ENCODE measurements at regions not wholly inside any gene's neighbourhood (a gene's known extent, or its start where the extent isn't known, plus 50 kb on each side); places are given as distances from the start of the nearest gene placed in this dataset.

DNA sequence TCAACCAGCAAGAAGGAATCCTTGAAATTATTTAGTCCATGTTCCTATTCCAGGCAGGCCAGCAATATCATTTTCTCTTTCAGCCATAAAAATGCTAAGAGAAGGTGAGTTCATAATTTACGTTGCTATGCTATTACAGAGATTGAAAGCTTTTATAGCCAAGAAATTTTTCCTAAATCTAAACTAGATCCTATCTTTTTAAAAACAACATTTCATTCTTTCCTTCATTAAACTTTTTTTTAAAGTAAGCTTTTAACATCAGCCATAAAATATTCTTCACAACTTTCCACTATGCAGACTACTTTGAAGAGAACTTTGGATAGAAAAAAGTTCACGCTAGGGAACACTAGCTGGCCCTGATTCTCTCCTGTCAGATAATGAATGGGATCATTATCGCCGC, 159.8 kb downstream of the RPS12 start:
- H3K36me3 ChIP-seq (ENCODE audit: control insufficient read depth in 2 of 2, extremely low read depth in 1 of 2, insufficient read depth in 1 of 2, low read length in 1 of 2) = no peaks in the 10 kb centered on the region
- peaks cover 0 to 4% of the 10 kb centered on the region in 2 experiments for H3K27me3 ChIP-seq (replicated peaks in 1 of 2; ENCODE audit: control insufficient read depth in 2 of 2, extremely low read depth in 1 of 2, insufficient read depth in 2 of 2, low read length in 1 of 2)
- H3K27ac ChIP-seq (ENCODE audit: low read length) = no peak overlapping the region
- ATAC-seq (replicated peaks in 1 of 4) = no peak
- H3K36me3 Mint-ChIP-seq = no peaks in the 10 kb centered on the region
- POLR2A ChIA-PET = no interaction called here
- WGBS (ENCODE audit: insufficient coverage) = 80% methylated on average over 2 of the region's 4 CpGs
- no peak for DNase-seq
- CTCF ChIA-PET = no interaction called here
- H3K27ac Mint-ChIP-seq = no peak overlapping the region
- no peaks in the 10 kb centered on the region for H3K9me3 ChIP-seq
- H3K4me3 Mint-ChIP-seq = no peak overlapping the region
- H3K9me3 Mint-ChIP-seq = no peaks in the 10 kb centered on the region
- H3K4me1 Mint-ChIP-seq = no peaks in the 10 kb centered on the region
- no peaks in the 10 kb centered on the region for H3K4me1 ChIP-seq (ENCODE audit: control insufficient read depth in 1 of 2, extremely low read depth in 1 of 2, insufficient read depth in 2 of 2, low read length in 2 of 2)
- H3K27me3 Mint-ChIP-seq = peaks cover 9 to 21% of the 10 kb centered on the region in 2 donors
- H3K4me3 ChIP-seq (ENCODE audit: control insufficient read depth in 1 of 2, extremely low read depth in 1 of 2, low read length in 1 of 2) = no peak overlapping the region

DNA sequence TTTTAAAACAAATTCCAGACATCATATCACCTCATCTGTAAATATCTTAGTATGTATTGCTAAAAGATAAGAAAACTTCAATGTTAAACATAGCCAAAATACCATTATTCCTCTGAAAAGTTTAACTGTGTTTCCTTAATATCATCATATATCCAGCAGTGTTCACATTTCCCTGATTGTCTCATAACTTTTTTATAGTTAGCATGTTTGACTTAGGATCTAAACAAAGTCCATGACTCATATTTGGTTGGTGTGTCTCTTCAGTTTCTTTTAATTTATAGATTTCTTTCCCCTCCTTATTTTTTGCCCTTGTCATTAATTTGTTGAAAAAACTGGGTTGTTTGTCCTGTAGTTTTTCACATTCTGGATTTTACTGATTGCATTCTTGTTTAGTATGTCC, 163.0 kb downstream of the RPS12 start:
- POLR2A ChIA-PET = no interaction called here
- no peak for DNase-seq
- ATAC-seq (replicated peaks in 1 of 4) = no peak
- no peaks in the 10 kb centered on the region for H3K27me3 ChIP-seq (replicated peaks in 1 of 2; ENCODE audit: control insufficient read depth in 2 of 2, extremely low read depth in 1 of 2, insufficient read depth in 2 of 2, low read length in 1 of 2)
- no peak overlapping the region for H3K27ac Mint-ChIP-seq
- peaks cover 0 to 1% (median 0%) of the 10 kb centered on the region in 3 donors for H3K9me3 Mint-ChIP-seq
- no peak overlapping the region for H3K4me3 Mint-ChIP-seq
- no peaks in the 10 kb centered on the region for H3K4me1 ChIP-seq (ENCODE audit: control insufficient read depth in 1 of 2, extremely low read depth in 1 of 2, insufficient read depth in 2 of 2, low read length in 2 of 2)
- no peak overlapping the region for H3K4me3 ChIP-seq (ENCODE audit: control insufficient read depth in 1 of 2, extremely low read depth in 1 of 2, low read length in 1 of 2)
- no peaks in the 10 kb centered on the region for H3K9me3 ChIP-seq
- H3K4me1 Mint-ChIP-seq = no peaks in the 10 kb centered on the region
- peaks cover 4 to 7% of the 10 kb centered on the region in 2 donors for H3K27me3 Mint-ChIP-seq
- CTCF ChIA-PET = no interaction called here
- no peaks in the 10 kb centered on the region for H3K36me3 ChIP-seq (ENCODE audit: control insufficient read depth in 2 of 2, extremely low read depth in 1 of 2, insufficient read depth in 1 of 2, low read length in 1 of 2)
- H3K36me3 Mint-ChIP-seq = no peaks in the 10 kb centered on the region
- no peak overlapping the region for H3K27ac ChIP-seq (ENCODE audit: low read length)

DNA sequence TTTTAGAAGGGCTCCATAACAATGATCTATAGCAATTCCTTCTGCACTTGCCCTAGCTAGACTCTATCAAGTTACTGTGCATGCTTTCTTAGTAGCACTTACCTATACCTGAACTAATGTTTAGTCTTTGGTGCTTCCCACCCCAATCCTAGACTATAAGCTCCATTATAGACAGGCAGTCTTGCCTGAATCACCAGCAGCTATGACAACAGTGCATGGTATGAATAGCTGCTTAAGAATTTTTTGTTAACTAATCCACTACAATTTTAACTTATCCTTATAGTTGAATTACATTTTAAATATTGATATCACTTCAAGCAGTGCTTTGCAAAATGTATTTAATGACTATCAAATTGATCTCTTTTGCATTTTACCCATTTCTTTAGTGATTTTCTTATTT, 164.3 kb downstream of the RPS12 start:
- ChIA-PET CTCF (interaction anchor here in 1 of 2 donors (0.6 kb wide), 1 partner anchor 124 kb away, joined by 3 read pairs; no protein-coding TSS in a partner anchor), POLR2A (no interaction called here)
- Histone ChIP-seq H3K36me3 (ENCODE audit: control insufficient read depth in 2 of 2, extremely low read depth in 1 of 2, insufficient read depth in 1 of 2, low read length in 1 of 2) (no peaks in the 10 kb centered on the region), H3K4me1 (ENCODE audit: control insufficient read depth in 1 of 2, extremely low read depth in 1 of 2, insufficient read depth in 2 of 2, low read length in 2 of 2) (no peaks in the 10 kb centered on the region), H3K27ac (ENCODE audit: low read length) (no peak overlapping the region), H3K4me3 (ENCODE audit: control insufficient read depth in 1 of 2, extremely low read depth in 1 of 2, low read length in 1 of 2) (no peak overlapping the region), H3K9me3 (no peaks in the 10 kb centered on the region), H3K27me3 (replicated peaks in 1 of 2; ENCODE audit: control insufficient read depth in 2 of 2, extremely low read depth in 1 of 2, insufficient read depth in 2 of 2, low read length in 1 of 2) (no peaks in the 10 kb centered on the region)
- ATAC-seq (replicated peaks in 1 of 4) = no peak
- Mint-ChIP-seq H3K27ac (no peak overlapping the region), H3K27me3 (peaks cover 4 to 7% of the 10 kb centered on the region in 2 donors), H3K9me3 (peaks cover 0 to 6% (median 0%) of the 10 kb centered on the region in 3 donors), H3K4me3 (no peak overlapping the region), H3K4me1 (no peaks in the 10 kb centered on the region), H3K36me3 (no peaks in the 10 kb centered on the region)
- no peak for DNase-seq

DNA sequence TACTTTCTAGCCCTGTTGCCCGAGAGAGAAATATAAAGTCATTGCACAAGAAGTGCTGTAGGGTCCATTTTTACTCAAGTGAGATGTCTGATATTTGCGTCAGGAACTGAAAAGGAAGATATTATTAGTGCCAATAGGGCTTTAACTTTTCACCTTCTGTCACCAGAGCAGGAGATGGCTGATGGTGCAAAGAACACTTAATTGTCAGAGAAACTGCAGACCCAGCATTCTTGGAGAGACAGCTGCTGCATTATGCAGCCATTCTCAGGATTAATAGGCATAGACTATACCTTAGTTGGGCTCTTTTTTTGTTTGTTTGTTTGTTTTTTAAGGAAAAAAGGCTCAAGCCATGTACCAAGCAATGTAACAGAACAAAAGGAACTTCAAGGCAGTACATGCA, 179.4 kb downstream of the RPS12 start:
- no peaks in the 10 kb centered on the region for H3K36me3 ChIP-seq (ENCODE audit: control insufficient read depth in 2 of 2, extremely low read depth in 1 of 2, insufficient read depth in 1 of 2, low read length in 1 of 2)
- no peak overlapping the region for H3K27ac Mint-ChIP-seq
- WGBS (ENCODE audit: insufficient coverage) = 100% methylated on average over 1 of the region's 2 CpGs
- H3K4me1 Mint-ChIP-seq = no peaks in the 10 kb centered on the region
- H3K4me1 ChIP-seq (ENCODE audit: control insufficient read depth in 1 of 2, extremely low read depth in 1 of 2, insufficient read depth in 2 of 2, low read length in 2 of 2) = no peaks in the 10 kb centered on the region
- H3K27me3 ChIP-seq (replicated peaks in 1 of 2; ENCODE audit: control insufficient read depth in 2 of 2, extremely low read depth in 1 of 2, insufficient read depth in 2 of 2, low read length in 1 of 2) = no peaks in the 10 kb centered on the region
- no peak overlapping the region for H3K4me3 Mint-ChIP-seq
- no peak overlapping the region for H3K27ac ChIP-seq (ENCODE audit: low read length)
- CTCF ChIA-PET = no interaction called here
- no peaks in the 10 kb centered on the region for H3K9me3 ChIP-seq
- DNase-seq (no peak), ATAC-seq (replicated peaks in 1 of 4) (no peak)
- no peaks in the 10 kb centered on the region for H3K36me3 Mint-ChIP-seq
- peaks cover 4 to 5% of the 10 kb centered on the region in 2 donors for H3K27me3 Mint-ChIP-seq
- H3K9me3 Mint-ChIP-seq = peaks cover 0 to 4% (median 3%) of the 10 kb centered on the region in 3 donors
- POLR2A ChIA-PET = no interaction called here
- H3K4me3 ChIP-seq (ENCODE audit: control insufficient read depth in 1 of 2, extremely low read depth in 1 of 2, low read length in 1 of 2) = no peak overlapping the region

DNA sequence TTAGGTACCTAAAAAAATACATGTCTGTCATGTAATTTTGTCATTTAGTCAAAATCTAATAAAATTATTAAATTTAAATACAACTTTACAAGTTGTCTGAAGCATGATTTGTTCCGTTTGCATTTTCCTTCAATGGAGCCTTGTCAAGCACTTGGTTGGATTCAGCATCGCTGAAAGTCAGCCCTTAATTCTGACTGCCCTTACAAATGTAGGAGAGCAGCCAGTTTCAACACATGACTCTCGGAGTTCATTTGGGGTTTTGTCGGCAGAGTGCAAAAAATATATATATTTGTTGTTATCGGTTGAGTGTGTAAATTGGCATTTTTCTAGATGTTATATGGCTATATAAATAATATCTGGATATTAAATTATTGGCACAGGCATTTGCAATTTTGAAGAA, 180.6 kb downstream of the RPS12 start:
- POLR2A ChIA-PET = no interaction called here
- Mint-ChIP-seq H3K4me3 (no peak overlapping the region), H3K9me3 (peaks cover 0 to 3% (median 3%) of the 10 kb centered on the region in 3 donors), H3K4me1 (no peaks in the 10 kb centered on the region), H3K36me3 (no peaks in the 10 kb centered on the region), H3K27me3 (peaks cover 2 to 4% of the 10 kb centered on the region in 2 donors), H3K27ac (no peak overlapping the region)
- 85% methylated on average over 2 of the region's 5 CpGs for WGBS (ENCODE audit: insufficient coverage)
- Histone ChIP-seq H3K9me3 (no peaks in the 10 kb centered on the region), H3K4me1 (ENCODE audit: control insufficient read depth in 1 of 2, extremely low read depth in 1 of 2, insufficient read depth in 2 of 2, low read length in 2 of 2) (no peaks in the 10 kb centered on the region), H3K36me3 (ENCODE audit: control insufficient read depth in 2 of 2, extremely low read depth in 1 of 2, insufficient read depth in 1 of 2, low read length in 1 of 2) (no peaks in the 10 kb centered on the region), H3K4me3 (ENCODE audit: control insufficient read depth in 1 of 2, extremely low read depth in 1 of 2, low read length in 1 of 2) (no peak overlapping the region), H3K27me3 (replicated peaks in 1 of 2; ENCODE audit: control insufficient read depth in 2 of 2, extremely low read depth in 1 of 2, insufficient read depth in 2 of 2, low read length in 1 of 2) (no peaks in the 10 kb centered on the region), H3K27ac (ENCODE audit: low read length) (no peak overlapping the region)
- ATAC-seq (replicated peaks in 1 of 4) (no peak), DNase-seq (no peak)
- CTCF ChIA-PET = no interaction called here

DNA sequence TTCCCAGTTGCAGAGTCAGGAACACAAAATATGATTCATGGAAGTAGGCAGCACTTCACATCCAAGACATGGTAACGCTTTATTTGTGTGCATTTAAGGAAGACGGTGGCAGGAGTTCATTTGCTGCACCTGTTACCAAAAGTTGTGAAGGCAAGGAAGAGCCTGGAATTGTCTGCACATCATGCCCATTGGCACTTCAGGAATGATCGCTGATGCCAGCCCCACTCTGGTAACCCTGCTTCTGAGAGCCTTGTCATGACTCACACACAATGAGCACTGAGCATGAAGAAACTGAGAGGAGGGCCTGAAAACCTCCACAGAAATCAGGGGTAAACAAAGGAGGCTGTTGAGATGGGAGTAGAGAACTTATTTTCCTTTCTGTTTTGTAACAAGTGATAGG, 181.1 kb downstream of the RPS12 start:
- Histone ChIP-seq H3K4me1 (ENCODE audit: control insufficient read depth in 1 of 2, extremely low read depth in 1 of 2, insufficient read depth in 2 of 2, low read length in 2 of 2) (no peaks in the 10 kb centered on the region), H3K27ac (ENCODE audit: low read length) (no peak overlapping the region), H3K9me3 (no peaks in the 10 kb centered on the region), H3K4me3 (ENCODE audit: control insufficient read depth in 1 of 2, extremely low read depth in 1 of 2, low read length in 1 of 2) (no peak overlapping the region), H3K36me3 (ENCODE audit: control insufficient read depth in 2 of 2, extremely low read depth in 1 of 2, insufficient read depth in 1 of 2, low read length in 1 of 2) (no peaks in the 10 kb centered on the region), H3K27me3 (replicated peaks in 1 of 2; ENCODE audit: control insufficient read depth in 2 of 2, extremely low read depth in 1 of 2, insufficient read depth in 2 of 2, low read length in 1 of 2) (no peaks in the 10 kb centered on the region)
- ATAC-seq (replicated peaks in 1 of 4) = no peak
- Mint-ChIP-seq H3K9me3 (peaks cover 0 to 3% (median 3%) of the 10 kb centered on the region in 3 donors), H3K36me3 (no peaks in the 10 kb centered on the region), H3K27me3 (peaks cover 2 to 4% of the 10 kb centered on the region in 2 donors), H3K27ac (no peak overlapping the region), H3K4me3 (no peak overlapping the region), H3K4me1 (no peaks in the 10 kb centered on the region)
- CTCF ChIA-PET = no interaction called here
- POLR2A ChIA-PET = no interaction called here
- no peak for DNase-seq
- 100% methylated on average over 2 of the region's 3 CpGs for WGBS (ENCODE audit: insufficient coverage)

DNA sequence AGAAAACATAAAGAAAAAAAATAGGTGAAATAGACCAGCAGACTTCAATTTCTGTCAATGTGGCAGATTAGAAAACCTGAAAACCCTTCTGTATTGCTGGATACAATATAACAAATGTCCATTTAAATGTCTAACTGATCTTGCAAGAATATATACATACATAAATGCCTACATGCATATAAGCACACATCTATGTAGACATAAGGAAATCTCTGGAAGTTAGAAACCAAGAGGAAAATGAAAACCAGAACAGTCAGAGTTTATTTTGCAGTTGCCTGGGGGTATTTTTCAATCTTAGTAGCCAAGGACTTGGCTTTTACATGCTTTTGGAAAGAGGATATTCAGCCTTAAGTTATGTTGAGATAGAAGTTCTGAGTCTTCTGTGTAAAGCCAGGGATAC, 184.0 kb downstream of the RPS12 start:
- H3K27me3 Mint-ChIP-seq = peaks cover 2 to 16% of the 10 kb centered on the region in 2 donors
- H3K36me3 ChIP-seq (ENCODE audit: control insufficient read depth in 2 of 2, extremely low read depth in 1 of 2, insufficient read depth in 1 of 2, low read length in 1 of 2) = no peaks in the 10 kb centered on the region
- H3K4me3 ChIP-seq (ENCODE audit: control insufficient read depth in 1 of 2, extremely low read depth in 1 of 2, low read length in 1 of 2) = no peak overlapping the region
- no peak overlapping the region for H3K27ac Mint-ChIP-seq
- no peak for DNase-seq
- no peak overlapping the region for H3K27ac ChIP-seq (ENCODE audit: low read length)
- no peaks in the 10 kb centered on the region for H3K9me3 ChIP-seq
- no peaks in the 10 kb centered on the region for H3K36me3 Mint-ChIP-seq
- H3K4me1 ChIP-seq (ENCODE audit: control insufficient read depth in 1 of 2, extremely low read depth in 1 of 2, insufficient read depth in 2 of 2, low read length in 2 of 2) = no peaks in the 10 kb centered on the region
- H3K4me1 Mint-ChIP-seq = no peaks in the 10 kb centered on the region
- ATAC-seq (replicated peaks in 1 of 4) = no peak
- CTCF ChIA-PET = no interaction called here
- H3K4me3 Mint-ChIP-seq = no peak overlapping the region
- H3K9me3 Mint-ChIP-seq = peaks cover 0 to 3% (median 3%) of the 10 kb centered on the region in 3 donors
- H3K27me3 ChIP-seq (replicated peaks in 1 of 2; ENCODE audit: control insufficient read depth in 2 of 2, extremely low read depth in 1 of 2, insufficient read depth in 2 of 2, low read length in 1 of 2) = no peaks in the 10 kb centered on the region
- POLR2A ChIA-PET = no interaction called here

Data from T-cell (primary cell).